Spinal cord (tissue), 9 donors: ENCODE measurements at regions not wholly inside any gene's neighbourhood (a gene's known extent, or its start where the extent isn't known, plus 50 kb on each side); places are given as distances from the start of the nearest gene placed in this dataset.
"Not testable (repeated sequence)": the region's sequence is repeated elsewhere in the genome, so short reads cannot be mapped to it uniquely, and the experiment has no call there.

Experiments used
- DNase-seq, 6 donors: peaks; one replicate each; pipeline versions ENCODE4 v3.0.0 to v3.0.0-alpha.2; 2013 to 2015; ENCODE audit warnings: low spot score in 6 of 6, low read depth in 4 of 6
- H3K27ac ChIP-seq: one replicate; pipeline ENCODE4 v1.5.1; 2013; ENCODE audit warnings: low read depth, low read length, control low read depth
- H3K27me3 ChIP-seq: one replicate; pipeline ENCODE4 v1.6.1; 2013; ENCODE audit warnings: low read length; ENCODE audit not compliant: control insufficient read depth, insufficient read depth
- H3K36me3 ChIP-seq: one replicate; pipeline ENCODE4 v1.6.1; 2013; ENCODE audit warnings: low read length; ENCODE audit not compliant: control insufficient read depth, insufficient read depth
- H3K4me1 ChIP-seq: one replicate; pipeline ENCODE4 v1.6.1; 2013; ENCODE audit warnings: low read length; ENCODE audit not compliant: control insufficient read depth, insufficient read depth
- H3K4me3 ChIP-seq: one replicate; pipeline ENCODE4 v1.5.1; 2013; ENCODE audit warnings: low read depth, low read length, control low read depth
- H3K9me3 ChIP-seq: one replicate; pipeline ENCODE4 v1.6.1; 2013; ENCODE audit warnings: low read length; ENCODE audit not compliant: control insufficient read depth, insufficient read depth
- WGBS: methylation state at CpG from one replicate; pipeline ENCODE4 v1.1.5; 2013; ENCODE audit warnings: missing lambda C conversion rate; ENCODE audit not compliant: insufficient coverage; 5-methylcytosine and 5-hydroxymethylcytosine counted together
- donor health status: healthy.

DNA sequence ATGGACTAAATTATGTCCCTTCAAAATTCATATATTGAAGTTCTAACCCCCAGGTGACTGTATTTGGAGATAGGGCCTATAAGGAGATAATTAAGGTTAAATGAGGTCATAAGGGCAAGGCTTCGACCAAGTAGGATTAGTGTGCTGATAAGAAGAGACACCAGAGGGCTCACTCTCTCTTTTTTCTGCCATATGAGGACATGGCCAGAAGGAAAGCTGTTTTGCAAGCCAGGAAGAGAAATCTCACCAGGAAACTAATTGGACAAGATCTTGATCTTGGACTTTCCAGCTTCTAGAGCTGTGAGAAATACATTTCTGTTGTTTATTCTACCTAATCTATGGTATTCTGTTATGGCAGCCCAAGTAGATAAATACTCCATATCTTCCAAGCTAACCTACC lies 503.6 kb upstream of the NAALADL2 start:
- no peak overlapping the region for H3K27ac ChIP-seq
- H3K27me3 ChIP-seq = no peaks in the 10 kb centered on the region
- no peak overlapping the region for H3K4me3 ChIP-seq
- no peaks in the 10 kb centered on the region for H3K36me3 ChIP-seq
- H3K9me3 ChIP-seq = no peaks in the 10 kb centered on the region
- WGBS = no CpG with 5 or more reads among the region's 1 CpG
- DNase-seq = no peak
- H3K4me1 ChIP-seq = no peaks in the 10 kb centered on the region

DNA sequence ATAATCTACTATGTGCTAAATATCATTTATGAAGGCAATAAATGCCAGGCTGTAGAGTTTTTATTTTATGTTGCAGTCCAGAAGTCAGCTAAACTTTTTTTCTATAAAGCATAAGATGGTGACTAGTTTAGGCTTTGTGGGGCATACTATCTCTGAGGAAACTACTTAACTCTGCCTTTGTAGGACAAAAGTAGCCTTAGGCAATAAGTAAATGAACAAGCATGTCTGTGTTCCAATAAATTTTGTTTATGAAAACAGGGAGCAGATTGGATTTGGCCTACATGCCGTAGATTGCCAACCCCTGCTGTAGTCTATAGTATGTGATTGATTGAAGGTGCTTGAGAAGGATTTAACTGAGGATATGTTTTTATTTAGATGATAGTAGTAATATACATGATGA lies 502.5 kb upstream of the NAALADL2 start:
- Histone ChIP-seq H3K4me3 (no peak overlapping the region), H3K27ac (no peak overlapping the region), H3K4me1 (no peaks in the 10 kb centered on the region), H3K36me3 (no peaks in the 10 kb centered on the region), H3K27me3 (no peaks in the 10 kb centered on the region), H3K9me3 (no peaks in the 10 kb centered on the region)
- 80% methylated on average over 1 of the region's 1 CpG for WGBS
- DNase-seq = no peak

DNA sequence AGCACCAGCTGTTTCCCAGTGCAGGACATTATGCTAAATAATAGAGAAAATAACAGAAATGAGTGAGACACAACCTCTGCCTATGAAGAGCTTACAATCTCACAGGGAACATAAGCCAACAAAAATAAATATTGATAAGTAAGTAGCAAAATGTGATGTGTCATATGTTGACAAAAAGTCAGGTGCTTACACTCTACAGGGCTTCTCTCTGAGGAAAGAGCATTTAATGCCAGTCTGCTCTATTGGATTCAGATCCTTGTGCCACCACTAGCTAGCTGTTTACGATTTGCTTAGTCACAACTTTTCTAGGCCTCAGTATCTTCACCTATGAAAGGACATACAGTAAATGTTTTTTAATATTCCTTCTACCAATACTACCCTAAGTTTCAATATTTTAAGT lies 500.9 kb upstream of the NAALADL2 start:
- no CpG with 5 or more reads among the region's 1 CpG for WGBS
- DNase-seq = no peak
- H3K27ac ChIP-seq = no peak overlapping the region

DNA sequence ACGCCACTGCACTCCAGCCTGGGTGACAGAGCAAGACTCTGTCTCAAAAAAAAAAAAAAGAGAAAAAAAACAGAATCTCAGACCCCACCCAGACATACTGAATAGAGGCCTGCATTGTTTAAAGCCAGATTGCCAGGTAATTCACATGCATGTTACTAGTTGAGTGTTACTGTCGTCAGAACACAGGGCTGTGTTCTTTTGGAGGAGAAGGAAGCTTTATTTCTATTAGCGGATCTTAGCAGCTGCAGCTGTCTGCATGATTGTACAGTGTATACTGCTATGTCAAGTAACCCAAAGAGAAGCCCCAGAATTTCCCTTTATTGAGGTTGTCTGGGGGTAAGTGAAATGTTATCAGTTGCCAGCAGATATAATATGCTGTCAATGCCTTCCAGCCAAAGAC lies 496.6 kb upstream of the NAALADL2 start:
- H3K27me3 ChIP-seq = no peaks in the 10 kb centered on the region
- DNase-seq = peak in 2 of 6 donors; percentile 17 to 18
- no peak overlapping the region for H3K4me3 ChIP-seq
- no peaks in the 10 kb centered on the region for H3K36me3 ChIP-seq
- WGBS = 87% methylated on average over 2 of the region's 3 CpGs
- H3K27ac ChIP-seq = no peak overlapping the region
- H3K9me3 ChIP-seq = no peaks in the 10 kb centered on the region
- H3K4me1 ChIP-seq = no peaks in the 10 kb centered on the region

More for the DNA sequence above, 500.9 kb upstream of the NAALADL2 start:
- Histone ChIP-seq H3K36me3 (no peaks in the 10 kb centered on the region), H3K27me3 (no peaks in the 10 kb centered on the region), H3K4me3 (no peak overlapping the region), H3K9me3 (no peaks in the 10 kb centered on the region), H3K4me1 (no peaks in the 10 kb centered on the region)

DNA sequence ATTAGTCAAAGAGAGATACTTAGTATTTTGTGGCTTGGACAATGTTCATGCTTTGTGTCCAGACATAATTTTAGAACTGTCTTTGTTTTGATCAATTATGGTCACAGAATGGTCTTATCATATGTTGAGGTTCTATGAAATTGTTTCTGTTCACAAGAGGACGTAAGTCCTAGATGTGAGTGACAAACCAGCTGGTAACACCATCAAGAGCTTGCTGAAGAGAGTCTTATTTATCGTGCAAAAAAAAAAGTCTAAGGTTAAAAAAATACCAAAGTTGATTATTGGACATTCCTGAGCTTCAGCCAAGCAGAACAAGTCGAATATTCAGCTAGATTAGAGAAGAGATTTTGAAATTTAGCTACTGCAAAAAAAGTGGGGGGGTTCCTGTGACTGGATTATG lies 495.9 kb upstream of the NAALADL2 start:
- no peak for DNase-seq
- WGBS = no CpG with 5 or more reads among the region's 3 CpGs

DNA sequence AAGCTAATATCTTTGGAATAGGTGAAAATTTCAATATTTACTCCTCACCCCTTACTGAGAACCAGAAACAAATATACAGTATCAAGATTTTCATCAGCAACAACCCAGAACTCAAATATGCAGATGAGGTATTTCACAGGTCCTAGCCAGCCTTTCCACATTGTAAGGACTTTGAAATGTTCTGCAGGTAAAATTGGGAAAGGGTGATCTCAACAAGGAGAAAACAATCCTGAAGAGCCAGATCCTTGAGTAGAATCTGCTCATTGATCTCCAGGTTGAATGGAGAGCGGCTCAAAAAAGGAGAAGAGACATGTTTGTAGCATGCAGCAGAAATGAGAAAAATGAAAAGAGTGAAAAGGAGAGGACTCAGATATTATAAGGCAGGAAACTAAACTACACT lies 493.3 kb upstream of the NAALADL2 start:
- WGBS = 100% methylated on average over 1 of the region's 1 CpG
- H3K27me3 ChIP-seq = no peaks in the 10 kb centered on the region
- H3K4me3 ChIP-seq = no peak overlapping the region
- no peak for DNase-seq
- no peak overlapping the region for H3K27ac ChIP-seq
- H3K9me3 ChIP-seq = no peaks in the 10 kb centered on the region
- H3K36me3 ChIP-seq = no peaks in the 10 kb centered on the region
- no peaks in the 10 kb centered on the region for H3K4me1 ChIP-seq

More for the DNA sequence above, 495.9 kb upstream of the NAALADL2 start:
- no peak overlapping the region for H3K4me3 ChIP-seq
- no peaks in the 10 kb centered on the region for H3K9me3 ChIP-seq
- H3K36me3 ChIP-seq = no peaks in the 10 kb centered on the region
- H3K27me3 ChIP-seq = no peaks in the 10 kb centered on the region
- no peak overlapping the region for H3K27ac ChIP-seq
- no peaks in the 10 kb centered on the region for H3K4me1 ChIP-seq

DNA sequence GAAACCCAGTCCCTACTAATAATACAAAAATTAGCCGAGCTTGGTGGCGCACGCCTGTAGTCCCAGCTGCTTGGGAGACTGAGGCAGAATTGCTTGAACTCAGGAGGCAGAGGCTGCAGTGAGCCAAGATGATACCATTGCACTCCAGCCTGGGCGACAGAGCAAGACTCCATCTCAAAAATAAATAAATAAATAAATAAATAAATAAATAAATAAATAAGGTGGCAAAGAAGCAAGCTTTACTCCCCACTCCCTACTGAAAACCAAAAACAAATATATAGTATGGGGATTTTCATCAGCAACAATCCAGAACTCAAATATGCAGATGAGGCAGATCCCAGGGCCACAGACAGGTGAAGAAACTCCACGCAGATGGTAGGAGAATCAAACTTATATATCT lies 492.2 kb upstream of the NAALADL2 start:
- not testable (repeated sequence) for H3K9me3 ChIP-seq, DNase-seq, H3K27me3 ChIP-seq, H3K4me3 ChIP-seq, H3K27ac ChIP-seq, H3K36me3 ChIP-seq, H3K4me1 ChIP-seq
- 60% methylated on average over 3 of the region's 5 CpGs for WGBS

DNA sequence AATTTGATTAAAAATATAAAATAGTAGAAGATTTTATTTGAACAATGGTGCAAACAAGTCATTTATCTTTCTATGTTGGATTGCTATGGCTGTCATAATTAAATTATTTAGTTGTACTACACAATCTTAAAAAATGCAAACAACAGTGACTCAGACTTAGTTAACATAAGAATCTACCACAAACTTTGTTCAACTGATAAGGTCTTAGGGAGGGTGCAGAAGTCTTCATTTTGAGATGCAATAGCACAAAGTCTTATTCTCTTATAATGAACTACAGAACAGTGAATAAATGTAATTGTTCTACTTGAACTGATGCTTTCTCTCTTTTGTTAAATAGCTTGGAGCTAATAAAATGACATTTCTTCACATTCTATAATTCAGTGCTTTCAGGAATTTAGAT lies 482.8 kb upstream of the NAALADL2 start:
- Histone ChIP-seq H3K9me3 (no peaks in the 10 kb centered on the region), H3K27ac (no peak overlapping the region), H3K4me3 (no peak overlapping the region), H3K27me3 (no peaks in the 10 kb centered on the region), H3K4me1 (no peaks in the 10 kb centered on the region), H3K36me3 (no peaks in the 10 kb centered on the region)
- no peak for DNase-seq

DNA sequence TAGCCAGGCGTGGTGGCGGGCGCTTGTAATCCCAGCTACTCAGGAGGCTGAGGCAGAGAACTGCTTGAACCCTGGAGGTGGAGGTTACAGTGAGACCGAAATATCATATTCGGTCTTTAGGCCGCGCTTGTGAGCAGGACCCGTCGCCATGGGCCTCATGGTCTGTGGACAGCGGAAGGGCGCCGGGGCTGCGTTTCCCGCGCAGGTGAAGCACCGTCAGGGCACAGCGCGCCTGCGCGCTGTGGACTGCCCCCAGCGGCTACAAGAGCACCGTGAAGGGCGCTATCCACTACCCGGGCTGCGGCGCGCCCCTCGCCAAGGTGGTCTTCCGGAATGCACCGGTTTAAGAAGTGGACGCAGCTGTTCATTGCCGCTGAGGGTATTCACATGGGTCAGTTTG lies 482.0 kb upstream of the NAALADL2 start:
- Histone ChIP-seq H3K27ac (no peak overlapping the region), H3K36me3 (no peaks in the 10 kb centered on the region), H3K9me3 (no peaks in the 10 kb centered on the region), H3K4me1 (no peaks in the 10 kb centered on the region), H3K4me3 (no peak overlapping the region), H3K27me3 (no peaks in the 10 kb centered on the region)
- 99% methylated on average over 32 of the region's 32 CpGs for WGBS
- no peak for DNase-seq

DNA sequence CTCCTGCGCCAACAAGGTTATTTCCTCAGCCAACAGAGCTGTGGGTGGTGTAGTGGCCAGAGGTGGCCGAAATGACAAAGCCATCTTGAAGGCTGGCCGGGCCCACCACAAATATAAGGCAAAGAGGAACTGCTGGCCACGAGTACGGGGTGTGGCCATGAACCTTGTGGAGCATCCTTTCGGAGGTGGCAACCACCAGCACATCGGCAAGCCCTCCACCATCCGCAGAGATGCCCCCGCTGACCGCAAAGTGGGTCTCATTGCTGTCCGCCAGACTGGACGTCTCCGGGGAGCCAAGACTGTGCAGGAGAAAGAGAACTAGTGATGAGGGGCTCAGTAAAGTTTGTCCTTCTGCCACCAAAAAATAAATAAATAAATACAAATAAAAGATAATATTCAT lies 481.4 kb upstream of the NAALADL2 start:
- no peak overlapping the region for H3K4me3 ChIP-seq
- no peaks in the 10 kb centered on the region for H3K27me3 ChIP-seq
- H3K27ac ChIP-seq = no peak overlapping the region
- H3K4me1 ChIP-seq = no peaks in the 10 kb centered on the region
- no peaks in the 10 kb centered on the region for H3K36me3 ChIP-seq
- WGBS = 95% methylated on average over 10 of the region's 13 CpGs
- DNase-seq = no peak
- no peaks in the 10 kb centered on the region for H3K9me3 ChIP-seq
